KBM-7 (cell line): ENCODE measurements at regions not wholly inside any gene's neighbourhood (a gene's known extent, or its start where the extent isn't known, plus 50 kb on each side); places are given as distances from the start of the nearest gene placed in this dataset.

ENCODE experiments used
- DNase-seq: peaks from one replicate; pipeline ENCODE4 v3.0.0-alpha.2; 2015
- in situ Hi-C: fragments of 300-500 bp; cut with MboI; formaldehyde crosslinking; loops from 2 replicates; pipeline ENCODE4 v1.14.3; 2020; ENCODE audit warnings: low sequenced_read_pairs, low pct_unique_long_range_greater_than_20kb, mixed read lengths

GRCh38 chr16:73192232-73192894, 144.4 kb upstream of the ZFHX3 start:
- no peak for DNase-seq
- in situ Hi-C loops: loop anchor here (25.0 kb wide), 1 partner anchor 355 kb away; no protein-coding TSS in a partner anchor

- in situ Hi-C loops: loop anchor here (25.0 kb wide), 1 partner anchor 354 kb away; no protein-coding TSS in a partner anchor
- DNase-seq: no peak
These were observed 143.7 kb upstream of the ZFHX3 start for GRCh38 chr16:73191660-73192046.

- no peak for DNase-seq
- in situ Hi-C loops: loop anchor here (25.0 kb wide), 1 partner anchor 354 kb away; no protein-coding TSS in a partner anchor
These were observed 143.0 kb upstream of the ZFHX3 start for GRCh38 chr16:73190688-73191659.

- in situ Hi-C loops: loop anchor here (25.0 kb wide), 1 partner anchor 353 kb away; no protein-coding TSS in a partner anchor
- no peak for DNase-seq
These were observed 142.3 kb upstream of the ZFHX3 start for GRCh38 chr16:73190256-73190655.

- in situ Hi-C loops: loop anchor here (25.0 kb wide), 1 partner anchor 352 kb away; no protein-coding TSS in a partner anchor
- no peak for DNase-seq
These were observed 141.2 kb upstream of the ZFHX3 start for GRCh38 chr16:73189136-73189535.

GRCh38 chr16:73186752-73187601, 139.0 kb upstream of the ZFHX3 start:
- in situ Hi-C loops: loop anchor here (25.0 kb wide), 1 partner anchor 350 kb away; no protein-coding TSS in a partner anchor
- peak; percentile 24 for DNase-seq

GRCh38 chr16:73185737-73186136, 137.8 kb upstream of the ZFHX3 start:
- DNase-seq: no peak
- in situ Hi-C loops: loop anchor here (25.0 kb wide), 1 partner anchor 348 kb away; no protein-coding TSS in a partner anchor

- in situ Hi-C loops: loop anchor here (25.0 kb wide), 1 partner anchor 346 kb away; no protein-coding TSS in a partner anchor
- no peak for DNase-seq
These were observed 135.7 kb upstream of the ZFHX3 start for GRCh38 chr16:73183611-73184092.

- DNase-seq: no peak
- in situ Hi-C loops: loop anchor here (25.0 kb wide), 1 partner anchor 343 kb away; no protein-coding TSS in a partner anchor
These were observed 131.9 kb upstream of the ZFHX3 start for GRCh38 chr16:73179705-73180331.

GRCh38 chr16:73177729-73178295, 129.9 kb upstream of the ZFHX3 start:
- no peak for DNase-seq
- in situ Hi-C loops: loop anchor here (25.0 kb wide), 1 partner anchor 341 kb away; no protein-coding TSS in a partner anchor

GRCh38 chr16:73176577-73177013, 128.7 kb upstream of the ZFHX3 start:
- in situ Hi-C loops: loop anchor here (25.0 kb wide), 1 partner anchor 339 kb away; no protein-coding TSS in a partner anchor
- DNase-seq: no peak

GRCh38 chr16:73172973-73173709, 125.2 kb upstream of the ZFHX3 start:
- DNase-seq: no peak
- in situ Hi-C loops: no loop called here

GRCh38 chr16:73172241-73172972, 124.5 kb upstream of the ZFHX3 start:
- DNase-seq: peak; percentile 47
- in situ Hi-C loops: no loop called here

GRCh38 chr16:73171901-73172240, 123.9 kb upstream of the ZFHX3 start:
- no peak for DNase-seq
- in situ Hi-C loops: no loop called here

GRCh38 chr16:73171380-73171779, 123.5 kb upstream of the ZFHX3 start:
- in situ Hi-C loops: no loop called here

GRCh38 chr16:73170612-73171038, 122.7 kb upstream of the ZFHX3 start:
- in situ Hi-C loops: no loop called here
- DNase-seq: no peak

More at GRCh38 chr16:73171380-73171779, 123.5 kb upstream of the ZFHX3 start:
- DNase-seq: no peak
